DOHH2 (cell line): ENCODE measurements at regions not wholly inside any gene's neighbourhood (a gene's known extent, or its start where the extent isn't known, plus 50 kb on each side); places are given as distances from the start of the nearest gene placed in this dataset.

Source experiments
- H3F3A ChIP-seq: fragments of 200-600 bp; sonication (generic), shearing (Covaris generic); 2 replicates; pipeline ENCODE4 v1.6.0; 2016; ENCODE audit warnings: antibody characterized with exemption, mild to moderate bottlenecking; ENCODE audit not compliant: control insufficient read depth, insufficient read depth
- H3K27ac ChIP-seq: fragments of 200-600 bp; sonication (generic); 2 replicates; pipeline ENCODE4 v1.5.1; 2014; ENCODE audit warnings: low read depth, mild to moderate bottlenecking, low read length, moderate library complexity
- H3K27me3 ChIP-seq: fragments of 200-600 bp; sonication (generic); 2 replicates; pipeline ENCODE4 v1.6.1; 2014; ENCODE audit warnings: mild to moderate bottlenecking, low read length, mixed read lengths; ENCODE audit not compliant: control insufficient read depth
- H3K36me3 ChIP-seq: fragments of 200-600 bp; sonication (generic); 2 replicates; pipeline ENCODE4 v1.6.1; 2014; ENCODE audit warnings: mild to moderate bottlenecking, low read length, moderate library complexity, mixed read lengths; ENCODE audit not compliant: control insufficient read depth
- H3K4me1 ChIP-seq: fragments of 200-600 bp; sonication (generic); 2 replicates; pipeline ENCODE4 v1.6.1; 2014; ENCODE audit warnings: mild to moderate bottlenecking, low read length, mixed read lengths; ENCODE audit not compliant: control insufficient read depth
- H3K4me2 ChIP-seq: fragments of 200-600 bp; sonication (generic); 2 replicates; pipeline ENCODE4 v1.6.0; 2014; ENCODE audit warnings: mild to moderate bottlenecking, low read length, moderate library complexity
- H3K4me3 ChIP-seq: fragments of 200-600 bp; sonication (generic); 2 replicates; pipeline ENCODE4 v1.5.1; 2014; ENCODE audit warnings: mild to moderate bottlenecking, low read length, mixed read lengths
- H3K79me2 ChIP-seq: fragments of 200-600 bp; sonication (generic); 2 replicates; pipeline ENCODE4 v1.6.1; 2014; ENCODE audit warnings: mild to moderate bottlenecking, low read length, mixed read lengths; ENCODE audit not compliant: control insufficient read depth
- H3K9me2 ChIP-seq: fragments of 200-600 bp; sonication (generic); replicated peaks from 2 replicates; pipeline ENCODE4 v1.6.1; 2014; ENCODE audit warnings: mild to moderate bottlenecking, low read length, mixed read lengths; ENCODE audit not compliant: control insufficient read depth
- H3K9me3 ChIP-seq: fragments of 200-600 bp; sonication (generic); 2 replicates; pipeline ENCODE4 v1.6.1; 2014; ENCODE audit warnings: antibody characterized with exemption, low read length, mixed read lengths; ENCODE audit not compliant: control insufficient read depth, insufficient read depth
- H4K20me1 ChIP-seq: fragments of 200-600 bp; sonication (generic); 2 replicates; pipeline ENCODE4 v1.6.0; 2014; ENCODE audit warnings: low read depth, mild to moderate bottlenecking, antibody characterized with exemption, low read length, moderate library complexity; ENCODE audit not compliant: control insufficient read depth, insufficient read depth
- CTCF ChIP-seq: fragments of 200-600 bp; sonication (generic); IDR thresholded peaks from one replicate; pipeline ENCODE4 v1.5.1; 2014; ENCODE audit warnings: antibody characterized with exemption, mild to moderate bottlenecking, low read depth, low read length; ENCODE audit not compliant: poor library complexity, severe bottlenecking
- EZH2phosphoT487 ChIP-seq: fragments of 200-600 bp; sonication (generic); IDR thresholded peaks from 2 replicates; pipeline ENCODE4 v1.6.1; 2017; ENCODE audit warnings: borderline replicate concordance, mild to moderate bottlenecking, antibody characterized with exemption, low read length, moderate library complexity, mixed read lengths

- no peaks in the 10 kb centered on the region for H3K4me1 ChIP-seq
Measured at GRCh38 chr10:130360826-130361311, 224.7 kb downstream of the GLRX3 start.

GRCh38 chr10:130361351-130362105, 225.3 kb downstream of the GLRX3 start:
- Histone ChIP-seq H3K27me3 (no peaks in the 10 kb centered on the region), H3K79me2 (no peaks in the 10 kb centered on the region), H3K4me1 (no peaks in the 10 kb centered on the region), H3K9me3 (no peaks in the 10 kb centered on the region), H3K4me2 (no peak overlapping the region), H3F3A (no peaks in the 10 kb centered on the region), H3K36me3 (no peaks in the 10 kb centered on the region), H4K20me1 (no peaks in the 10 kb centered on the region), H3K27ac (no peak overlapping the region), H3K4me3 (no peak overlapping the region), H3K9me2 (no peaks in the 10 kb centered on the region)
- TF ChIP-seq CTCF (no peak), EZH2phosphoT487 (no peak)

More at GRCh38 chr10:130360826-130361311, 224.7 kb downstream of the GLRX3 start:
- H4K20me1 ChIP-seq, result no peaks in the 10 kb centered on the region
- no peaks in the 10 kb centered on the region for H3K9me2 ChIP-seq
- TF ChIP-seq EZH2phosphoT487 (no peak), CTCF (no peak)
- H3K79me2 ChIP-seq, result no peaks in the 10 kb centered on the region
- H3K27ac ChIP-seq, result no peak overlapping the region
- no peaks in the 10 kb centered on the region for H3K27me3 ChIP-seq
- H3K4me3 ChIP-seq, result no peak overlapping the region
- no peaks in the 10 kb centered on the region for H3K36me3 ChIP-seq
- H3F3A ChIP-seq, result no peaks in the 10 kb centered on the region
- H3K9me3 ChIP-seq, result no peaks in the 10 kb centered on the region
- H3K4me2 ChIP-seq, result no peak overlapping the region

- Histone ChIP-seq H3K4me2 (no peak overlapping the region), H3K27me3 (no peaks in the 10 kb centered on the region), H3K36me3 (no peaks in the 10 kb centered on the region), H3K4me1 (no peaks in the 10 kb centered on the region), H3K79me2 (no peaks in the 10 kb centered on the region), H3K27ac (no peak overlapping the region), H4K20me1 (no peaks in the 10 kb centered on the region), H3K9me3 (no peaks in the 10 kb centered on the region), H3F3A (no peaks in the 10 kb centered on the region), H3K9me2 (no peaks in the 10 kb centered on the region), H3K4me3 (no peak overlapping the region)
- no peak for TF ChIP-seq EZH2phosphoT487
Measured at GRCh38 chr10:130362308-130362761, 226.1 kb downstream of the GLRX3 start.

- no peaks in the 10 kb centered on the region for H3K27me3 ChIP-seq
- no peaks in the 10 kb centered on the region for H3K9me2 ChIP-seq
- H3K27ac ChIP-seq, result no peak overlapping the region
- no peaks in the 10 kb centered on the region for H3F3A ChIP-seq
- H4K20me1 ChIP-seq, result no peaks in the 10 kb centered on the region
- no peak overlapping the region for H3K4me2 ChIP-seq
- H3K36me3 ChIP-seq, result no peaks in the 10 kb centered on the region
- H3K79me2 ChIP-seq, result no peaks in the 10 kb centered on the region
- no peak for TF ChIP-seq CTCF
- TF ChIP-seq EZH2phosphoT487, result no peak
- H3K4me3 ChIP-seq, result no peak overlapping the region
- H3K4me1 ChIP-seq, result no peaks in the 10 kb centered on the region
- H3K9me3 ChIP-seq, result no peaks in the 10 kb centered on the region
Measured at GRCh38 chr10:130363051-130363450, 226.9 kb downstream of the GLRX3 start.
